GM12891 (cell line): ENCODE measurements at regions not wholly inside any gene's neighbourhood (a gene's known extent, or its start where the extent isn't known, plus 50 kb on each side); places are given as distances from the start of the nearest gene placed in this dataset.
"Not testable (repeated sequence)": the region's sequence is repeated elsewhere in the genome, so short reads cannot be mapped to it uniquely, and the experiment has no call there.

Experiments used
- DNase-seq: peaks from one replicate; pipeline ENCODE4 v3.0.0; 2011; ENCODE audit warnings: low spot score; ENCODE audit not compliant: insufficient read length
- FAIRE-seq: peaks from 2 replicates; lab custom pipeline; 2011; peaks lifted over from hg19 to GRCh38; lab: Jason Lieb, UNC
- PAX5 ChIP-seq: IDR thresholded peaks from 2 replicates; pipeline ENCODE4 v1.6.1; 2011; ENCODE audit warnings: low read length, moderate library complexity, mild to moderate bottlenecking; ENCODE audit not compliant: insufficient read depth, severe bottlenecking
- POLR2A ChIP-seq: IDR thresholded peaks from 2 replicates; pipeline ENCODE4 v1.6.1; 2011; ENCODE audit warnings: low read depth, low read length, control low read depth
- POLR2AphosphoS5 ChIP-seq: IDR thresholded peaks from 2 replicates; pipeline ENCODE4 v1.6.1; 2011; ENCODE audit warnings: low read depth, low read length, control low read depth
- POU2F2 ChIP-seq: IDR thresholded peaks from 2 replicates; pipeline ENCODE4 v1.6.1; 2011; ENCODE audit warnings: low read depth, mild to moderate bottlenecking, control low read depth, low read length, moderate library complexity
- SPI1 ChIP-seq: IDR thresholded peaks from 2 replicates; pipeline ENCODE4 v1.6.1; 2011; ENCODE audit warnings: low read depth, low read length, control low read depth
- TAF1 ChIP-seq: IDR thresholded peaks from 2 replicates; pipeline ENCODE4 v1.6.1; 2011; ENCODE audit warnings: low read depth, low read length, control low read depth

DNA sequence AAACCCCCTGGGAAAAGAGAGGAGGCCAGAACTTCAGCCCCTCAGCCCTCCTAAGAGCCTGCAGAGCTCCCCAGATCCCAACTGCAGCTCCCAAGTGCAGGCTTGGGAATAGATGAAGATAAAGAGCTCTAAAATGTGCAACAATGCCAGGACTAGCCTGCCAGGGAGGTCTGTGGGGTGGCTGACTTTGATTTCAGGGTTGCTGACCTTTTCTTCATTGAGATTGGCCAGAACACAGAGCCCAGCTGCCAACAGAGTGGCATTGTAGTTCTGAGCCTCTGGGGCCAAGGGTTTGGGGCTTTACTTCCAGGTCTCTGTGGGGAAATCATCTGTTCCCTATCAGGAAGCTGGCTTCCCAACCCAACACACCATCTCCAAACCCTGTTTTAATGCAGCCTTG lies 120.6 kb downstream of the COPRS start:
- DNase-seq (no peak), FAIRE-seq (no peak)
- TF ChIP-seq SPI1 (no peak), PAX5 (no peak), POLR2AphosphoS5 (no peak), POLR2A (no peak), TAF1 (no peak), POU2F2 (no peak)

DNA sequence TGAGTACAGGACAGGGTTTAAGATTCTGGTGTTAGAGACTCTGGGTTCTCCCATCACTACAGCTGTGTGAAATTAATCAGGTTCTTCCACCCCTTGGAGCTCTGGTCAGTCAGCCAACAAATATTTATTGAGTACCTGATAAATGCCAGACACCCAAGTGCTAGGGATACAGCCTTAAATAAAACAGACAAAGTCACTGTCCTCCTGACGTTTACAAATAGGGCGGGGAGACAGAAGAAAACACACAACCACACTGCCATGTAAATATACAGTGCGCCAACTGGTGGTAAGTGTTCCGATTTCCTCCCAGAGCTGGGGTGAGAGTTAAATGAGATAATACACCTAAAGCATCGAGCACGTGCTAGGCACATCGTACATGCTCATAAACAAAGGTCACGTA lies 121.0 kb downstream of the COPRS start:
- FAIRE-seq (no peak), DNase-seq (no peak)
- TF ChIP-seq SPI1 (no peak), POU2F2 (no peak), PAX5 (no peak), POLR2A (no peak), TAF1 (no peak), POLR2AphosphoS5 (no peak)

- no peak for DNase-seq
- TF ChIP-seq POLR2AphosphoS5 (no peak), SPI1 (no peak), POLR2A (no peak), TAF1 (no peak), PAX5 (no peak), POU2F2 (no peak)
- FAIRE-seq, result no peak
These were observed 122.0 kb downstream of the COPRS start for GRCh38 chr17:31736855-31737625.

GRCh38 chr17:31733326-31733725 lies 125.7 kb downstream of the COPRS start:
- TF ChIP-seq PAX5, result no peak
- TF ChIP-seq POLR2A, result no peak
- TF ChIP-seq POU2F2, result no peak
- no peak for TF ChIP-seq POLR2AphosphoS5
- no peak for FAIRE-seq
- DNase-seq, result no peak

DNA sequence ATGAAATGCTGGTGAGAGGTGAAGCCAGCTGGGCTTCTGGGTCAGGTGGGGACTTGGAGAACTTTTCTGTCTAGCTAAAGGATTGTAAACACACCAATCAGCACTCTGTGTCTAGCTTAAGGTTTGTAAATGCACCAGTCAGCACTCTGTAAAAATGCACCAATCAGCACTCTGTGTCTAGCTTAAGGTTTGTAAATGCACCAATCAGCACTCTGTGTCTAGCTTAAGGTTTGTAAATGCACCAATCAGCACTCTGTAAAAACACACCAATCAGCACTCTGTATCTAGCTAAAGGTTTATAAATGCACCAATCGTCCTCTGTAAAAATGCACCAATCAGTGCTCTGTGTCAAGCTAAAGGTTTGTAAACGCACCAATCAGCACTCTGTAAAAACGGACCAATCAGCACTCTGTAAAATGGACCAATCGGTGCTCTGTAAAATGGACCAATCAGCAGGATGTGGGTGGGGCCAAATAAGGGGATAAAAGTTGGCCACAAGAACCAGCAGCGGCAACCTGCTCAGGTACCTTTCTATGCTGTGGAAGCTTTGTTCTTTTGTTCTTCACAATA lies 127.4 kb downstream of the COPRS start:
- DNase-seq, FAIRE-seq: not testable (repeated sequence)

DNA sequence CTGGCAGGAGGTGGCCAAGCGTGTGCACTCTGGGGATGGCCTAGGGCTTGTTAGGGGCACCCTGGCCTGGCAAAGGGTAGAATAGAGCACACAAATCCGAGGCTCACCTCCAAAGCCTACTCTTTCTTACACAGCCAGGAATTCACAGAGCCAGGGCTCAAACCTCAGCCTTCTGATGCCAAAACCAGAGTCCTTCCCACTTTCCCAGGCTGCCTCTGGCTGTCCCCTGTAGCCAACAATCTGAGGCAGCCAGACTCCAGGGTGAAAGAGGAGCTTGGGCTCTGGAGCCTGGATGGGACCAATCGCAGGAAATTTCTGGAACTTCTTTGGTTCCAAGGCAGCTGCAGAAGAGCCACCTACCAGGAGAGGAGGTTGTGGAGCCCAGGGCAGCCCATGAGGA lies 127.9 kb downstream of the COPRS start:
- DNase-seq (no peak), FAIRE-seq (no peak)
- TF ChIP-seq PAX5 (no peak), POLR2AphosphoS5 (no peak), TAF1 (no peak), POU2F2 (no peak), POLR2A (no peak), SPI1 (no peak)

- DNase-seq, result no peak
These were observed 132.0 kb downstream of the COPRS start for GRCh38 chr17:31726980-31727427.

GRCh38 chr17:31724619-31725018 lies 134.4 kb downstream of the COPRS start:
- DNase-seq, result no peak
- FAIRE-seq, result no peak
- no peak for TF ChIP-seq TAF1
- no peak for TF ChIP-seq PAX5
- no peak for TF ChIP-seq SPI1
- TF ChIP-seq POU2F2, result no peak
- TF ChIP-seq POLR2AphosphoS5, result no peak
- TF ChIP-seq POLR2A, result no peak

More at GRCh38 chr17:31726980-31727427, 132.0 kb downstream of the COPRS start:
- TF ChIP-seq POLR2AphosphoS5, result no peak
- TF ChIP-seq POU2F2, result no peak
- TF ChIP-seq TAF1, result no peak
- no peak for FAIRE-seq

- TF ChIP-seq POLR2AphosphoS5, result no peak
- no peak for TF ChIP-seq SPI1
- TF ChIP-seq PAX5, result no peak
- TF ChIP-seq TAF1, result no peak
- no peak for TF ChIP-seq POLR2A
- no peak for TF ChIP-seq POU2F2
- DNase-seq (no peak), FAIRE-seq (no peak)
These were observed 135.0 kb downstream of the COPRS start for GRCh38 chr17:31724026-31724425.

DNA sequence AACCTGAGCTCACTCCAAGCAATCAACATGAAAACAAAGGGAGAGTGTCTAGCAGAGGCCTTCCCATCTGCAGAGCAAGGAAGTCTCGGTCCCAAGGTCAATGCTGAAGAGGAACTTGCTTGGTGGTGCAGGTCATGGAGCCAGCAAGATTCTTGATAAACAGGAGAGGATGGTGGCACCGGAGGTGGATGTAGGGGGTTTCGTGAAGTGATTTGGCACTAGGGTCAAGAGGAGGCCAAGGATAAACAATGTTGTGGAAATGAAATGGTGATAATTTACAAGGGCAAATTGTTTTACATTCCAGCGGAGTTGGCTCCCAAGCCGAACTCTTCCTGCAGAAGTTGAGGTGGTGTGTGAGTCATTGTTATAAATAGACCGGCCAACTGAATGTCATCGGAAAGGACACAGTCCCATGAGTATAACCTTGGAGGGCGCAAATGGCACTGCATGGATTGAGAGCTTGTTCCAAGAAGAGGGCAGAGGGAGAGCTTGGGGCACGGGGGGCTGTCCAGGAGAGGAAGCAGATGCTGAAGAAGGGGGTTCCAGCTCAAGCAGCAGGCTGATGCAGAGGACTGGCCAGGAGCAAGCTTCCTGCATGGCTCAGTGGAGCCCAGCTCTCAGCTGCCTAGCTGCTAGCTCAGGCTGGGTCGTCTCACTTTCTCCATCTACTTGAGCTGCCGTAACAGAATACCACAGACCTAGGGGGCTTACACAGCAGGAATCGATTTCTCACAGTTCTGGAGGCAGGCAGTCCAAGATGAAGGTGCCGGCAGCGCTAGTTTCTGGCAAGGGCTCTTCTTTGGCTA lies 136.6 kb downstream of the COPRS start:
- no peak for TF ChIP-seq TAF1
- no peak for TF ChIP-seq POLR2A
- no peak for TF ChIP-seq PAX5
- no peak for TF ChIP-seq SPI1
- no peak for TF ChIP-seq POU2F2
- no peak for TF ChIP-seq POLR2AphosphoS5
- FAIRE-seq, result no peak
- DNase-seq, result no peak
